ENCODE measurements at regions not wholly inside any gene's neighbourhood (a gene's known extent, or its start where the extent isn't known, plus 50 kb on each side); places are given as distances from the start of the nearest gene placed in this dataset.
A peak's percentile ranks its signal among the peaks of the same experiment; 100 is the strongest.
"Not testable (repeated sequence)": the region's sequence is repeated elsewhere in the genome, so short reads cannot be mapped to it uniquely, and the experiment has no call there.

DNA sequence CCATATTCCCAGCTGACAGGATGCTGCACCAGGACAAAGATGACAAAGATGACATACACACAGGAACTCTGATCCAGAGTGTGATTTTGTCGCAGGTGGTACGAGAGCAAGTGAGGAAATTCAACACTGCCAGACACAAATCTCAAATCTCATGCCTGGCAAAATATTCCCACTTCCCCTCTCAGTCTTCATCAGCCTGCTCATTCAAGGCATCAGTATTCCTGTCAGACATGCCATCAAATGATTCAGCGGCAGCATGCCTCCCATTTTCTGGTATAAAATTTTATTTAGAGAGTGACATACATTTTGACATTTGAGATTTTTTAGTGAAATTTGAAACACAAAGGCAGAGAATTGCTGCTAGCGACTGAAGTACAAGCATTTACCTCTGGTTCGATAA lies 228.1 kb upstream of the LMCD1 start:
- FAIRE-seq: no peak

DNA sequence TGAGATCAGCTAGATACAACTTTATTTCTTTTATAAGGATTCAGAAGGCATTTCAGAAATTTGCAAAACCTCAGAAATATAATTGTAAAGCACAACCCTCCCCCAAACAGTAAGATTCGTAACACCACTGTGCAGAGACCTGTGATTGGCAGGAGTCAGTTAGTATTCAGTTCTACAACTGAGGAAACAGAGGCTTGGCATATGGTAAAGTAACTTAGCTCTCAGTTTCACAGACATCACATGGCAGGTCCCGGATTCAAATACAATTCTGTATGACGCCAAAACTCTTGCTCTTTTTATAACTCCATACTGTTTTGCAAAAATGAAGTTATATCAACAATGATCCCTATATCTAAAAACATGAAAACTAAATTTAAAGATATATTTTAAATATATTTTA lies 225.6 kb upstream of the LMCD1 start:
- no peak for FAIRE-seq

- peak; percentile 83 for FAIRE-seq
Observed at GRCh38 chr3:8276506-8276905, 225.1 kb upstream of the LMCD1 start.

- no peak for FAIRE-seq
Observed at GRCh38 chr3:8278448-8278847, 223.2 kb upstream of the LMCD1 start.

GRCh38 chr3:8279476-8279875 lies 222.1 kb upstream of the LMCD1 start:
- no peak for FAIRE-seq

DNA sequence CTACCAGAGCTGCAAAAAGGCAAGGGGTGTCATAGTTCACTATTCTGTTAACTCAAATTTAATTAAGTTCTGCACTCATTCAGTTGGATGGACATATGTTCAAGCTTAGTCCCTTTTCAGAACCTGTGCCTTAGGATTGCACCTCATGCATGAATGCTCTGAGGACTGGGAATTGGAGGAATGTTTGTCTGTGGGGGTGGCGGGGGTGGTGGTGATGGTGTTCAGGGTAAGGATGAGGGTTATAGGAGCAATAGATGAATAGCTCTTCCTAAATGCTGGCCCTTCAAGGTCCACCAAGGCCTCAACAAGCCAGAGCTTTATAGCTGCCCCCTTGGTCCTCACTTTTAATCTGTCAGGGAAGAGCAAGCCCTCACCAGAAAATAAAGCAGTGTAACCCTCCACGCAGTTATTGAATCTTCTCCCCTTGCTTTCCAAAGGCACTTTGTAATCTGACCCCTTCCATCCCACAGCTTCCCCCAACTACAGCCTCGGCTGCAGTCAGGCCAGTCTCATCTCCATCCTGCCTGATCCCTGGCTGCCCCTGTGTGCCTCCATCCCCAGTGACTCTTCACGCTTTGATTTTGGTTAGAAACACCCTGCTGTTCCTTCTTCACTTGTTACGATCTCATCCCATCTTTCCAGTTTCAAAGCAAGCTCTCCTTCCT lies 221.6 kb upstream of the LMCD1 start:
- FAIRE-seq: no peak

- FAIRE-seq: no peak
Observed at GRCh38 chr3:8282541-8283165, 219.0 kb upstream of the LMCD1 start.

DNA sequence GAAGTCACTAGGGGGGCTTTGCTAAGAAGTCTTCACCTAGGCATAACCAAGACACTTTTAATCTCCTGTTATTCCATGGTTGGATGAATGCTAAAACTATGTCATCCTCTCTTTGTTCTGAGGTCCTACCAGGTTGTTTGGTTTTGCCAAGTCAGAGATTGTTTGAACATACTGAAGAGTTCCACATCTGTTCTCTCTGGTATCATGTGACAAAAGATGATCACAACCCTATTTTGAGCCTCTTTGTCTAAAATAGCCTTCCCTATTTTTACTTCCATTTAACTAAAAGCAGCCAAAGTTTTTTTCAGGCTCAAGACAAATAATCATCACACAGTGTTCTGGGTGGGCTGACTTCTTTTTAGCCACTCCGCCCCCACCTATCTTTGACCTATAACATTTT lies 218.4 kb upstream of the LMCD1 start:
- FAIRE-seq: no peak

GRCh38 chr3:8286086-8286485 lies 215.5 kb upstream of the LMCD1 start:
- no peak for FAIRE-seq

DNA sequence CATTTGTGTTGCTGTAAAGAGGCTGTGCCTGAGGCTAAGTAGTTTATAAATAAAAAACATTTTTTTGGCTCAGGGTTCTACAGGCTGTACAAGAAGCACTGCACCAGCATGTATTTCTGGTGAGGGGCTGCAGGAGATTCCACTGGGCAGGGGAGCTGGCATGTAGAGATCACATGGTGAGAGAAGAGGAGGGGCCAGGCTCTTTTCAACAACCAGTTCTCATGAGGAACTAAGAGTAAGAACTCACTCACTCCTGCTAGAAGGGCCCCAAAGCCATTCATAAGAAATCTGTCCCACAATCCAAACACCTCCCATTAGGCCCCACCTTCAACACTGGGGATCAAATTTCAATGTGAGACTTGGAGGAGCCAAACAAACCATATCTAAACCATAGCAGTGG lies 214.9 kb upstream of the LMCD1 start:
- no peak for FAIRE-seq

DNA sequence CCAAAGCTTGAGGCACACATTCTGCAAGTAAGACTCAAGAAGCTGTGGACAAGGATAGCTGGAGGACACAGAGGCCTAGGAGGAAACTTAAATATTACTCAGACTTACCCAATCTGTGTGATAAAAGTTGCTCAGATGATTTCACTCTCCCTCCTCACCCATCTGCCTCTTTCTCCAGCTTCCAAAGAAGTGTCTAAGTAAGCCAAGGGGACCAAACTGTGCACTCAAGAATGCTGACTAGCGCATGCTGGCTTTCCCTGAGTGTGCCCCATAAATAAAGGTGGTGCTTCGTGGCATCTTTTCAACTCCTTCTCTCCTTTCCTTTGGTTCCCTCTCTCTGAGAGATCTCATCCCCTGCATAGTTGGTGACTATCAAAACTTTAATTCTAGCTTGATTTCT lies 211.0 kb upstream of the LMCD1 start:
- FAIRE-seq: no peak

DNA sequence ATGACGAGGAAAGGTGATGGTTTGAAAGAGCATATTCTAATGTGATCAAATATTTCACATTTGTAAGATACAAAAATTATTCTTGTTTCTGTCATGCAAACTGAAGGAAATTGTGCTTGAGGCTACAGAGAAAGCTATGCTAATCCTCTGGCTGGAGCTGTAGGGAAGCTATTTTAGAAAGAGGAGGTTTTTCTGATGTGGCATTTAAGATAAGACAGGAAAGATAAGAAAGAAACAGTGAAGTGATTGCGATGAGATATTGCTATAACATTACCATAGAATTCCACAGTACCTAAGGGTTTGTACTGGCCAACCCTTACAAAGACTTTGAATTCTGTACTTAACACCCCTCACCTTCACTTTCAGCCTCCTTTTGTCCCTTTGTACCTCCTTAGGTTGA lies 205.2 kb upstream of the LMCD1 start:
- no peak for FAIRE-seq

DNA sequence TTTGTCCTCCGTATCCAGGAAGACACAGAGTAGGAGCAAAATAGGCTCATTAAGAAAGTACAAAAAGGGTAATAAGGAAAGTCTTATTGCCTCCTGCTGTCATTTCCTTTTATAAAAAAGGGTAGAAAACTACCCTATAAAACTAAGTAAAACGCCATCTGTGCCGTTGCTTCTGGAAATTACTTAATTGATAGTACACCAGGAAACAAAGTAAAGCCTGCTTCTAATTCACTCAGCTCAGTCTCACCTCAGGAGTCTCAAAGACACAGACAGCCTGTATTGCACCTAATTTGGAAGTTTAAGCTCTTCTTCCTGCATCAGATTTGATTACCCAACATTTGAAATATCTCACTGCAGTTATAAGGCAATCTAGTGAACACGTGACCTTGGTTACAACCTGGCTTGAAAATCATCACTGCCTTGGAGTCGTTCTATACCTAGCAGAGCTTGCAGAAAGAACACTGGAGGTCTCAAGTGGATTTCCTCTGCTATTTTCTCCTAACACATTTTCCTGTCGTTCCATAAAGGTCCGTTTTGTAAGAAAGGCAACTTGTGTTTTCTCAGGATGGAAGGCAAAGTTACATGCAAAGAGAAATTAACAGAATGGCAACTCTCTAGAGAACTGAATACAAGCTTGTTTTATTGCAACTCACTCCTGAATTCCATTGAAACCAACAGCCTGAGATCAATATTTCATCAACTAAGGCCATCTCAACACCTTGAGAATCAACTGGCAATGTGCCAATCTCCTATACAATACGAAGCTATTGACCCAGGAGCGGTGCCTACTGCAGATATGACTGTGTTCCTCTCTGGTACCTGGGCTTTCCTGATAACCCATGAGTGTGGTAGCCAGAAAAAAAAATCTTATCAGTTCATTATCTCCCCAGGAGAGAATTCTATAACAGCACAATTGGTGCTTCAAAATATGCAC lies 203.3 kb upstream of the LMCD1 start:
- no peak for FAIRE-seq

DNA sequence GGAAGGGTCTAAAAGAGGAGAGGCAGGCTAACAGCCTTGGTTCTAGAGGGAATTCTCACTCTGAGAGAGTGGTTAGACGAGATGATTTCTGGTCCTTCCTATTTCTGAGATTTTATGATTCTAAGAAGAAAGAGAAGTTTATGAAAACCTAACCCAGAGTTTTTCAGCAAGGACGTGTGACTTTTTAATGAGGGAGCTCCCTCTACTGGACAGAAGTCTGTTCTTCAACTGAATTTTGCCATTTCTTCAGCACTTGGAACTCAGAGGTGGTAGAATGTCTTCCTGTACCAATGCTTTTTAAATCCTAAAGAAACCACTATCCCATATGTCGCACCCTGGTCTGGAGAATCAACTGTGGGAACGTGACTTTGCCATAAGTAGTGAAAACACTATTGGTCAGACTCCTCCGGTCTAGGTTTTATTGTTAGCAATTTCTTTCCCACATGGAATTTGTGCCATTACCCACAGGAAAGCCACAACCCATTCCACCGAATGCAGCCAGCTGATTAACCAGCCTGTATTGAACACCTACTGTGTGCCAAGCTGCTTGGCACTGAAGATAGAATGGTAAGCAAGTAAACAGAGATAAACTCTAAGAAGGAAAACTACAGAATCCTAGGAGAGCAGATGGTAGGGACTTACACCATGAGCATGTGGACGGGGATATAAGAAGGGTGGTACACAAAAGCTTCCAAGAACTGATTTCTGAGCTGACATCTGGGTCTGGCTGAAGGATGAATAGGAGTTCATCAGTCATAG lies 199.5 kb upstream of the LMCD1 start:
- FAIRE-seq: peak; percentile 60

GRCh38 chr3:8303466-8303865 lies 198.2 kb upstream of the LMCD1 start:
- FAIRE-seq: no peak

GRCh38 chr3:8305371-8305770 lies 196.3 kb upstream of the LMCD1 start:
- FAIRE-seq: no peak

DNA sequence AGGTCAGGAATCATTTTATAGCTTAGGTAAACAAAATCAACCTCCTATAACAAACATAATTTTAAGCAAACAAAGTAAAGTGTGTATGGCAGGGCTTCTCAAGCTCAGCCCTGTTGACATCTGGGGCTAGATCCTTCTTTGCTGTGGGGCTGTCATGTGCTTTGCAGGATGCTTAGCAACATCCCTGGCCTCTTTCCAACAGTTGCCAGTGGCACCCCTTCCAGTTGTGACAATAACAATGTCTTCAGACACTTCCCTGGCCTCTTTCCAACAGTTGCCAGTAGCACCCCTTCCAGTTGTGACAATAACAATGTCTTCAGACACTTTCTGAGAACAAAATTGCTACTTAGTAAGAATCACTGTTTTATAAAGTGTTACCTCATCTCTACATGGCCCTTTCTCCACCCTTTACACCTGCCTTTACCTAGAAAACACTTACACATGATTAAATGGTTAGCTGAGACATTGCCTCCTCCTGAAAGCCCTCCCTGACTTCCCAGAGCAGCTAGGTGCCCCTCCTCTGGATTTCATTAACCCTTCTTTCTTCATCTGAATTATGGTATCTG lies 194.0 kb upstream of the LMCD1 start:
- FAIRE-seq: no peak

- FAIRE-seq: no peak
Observed at GRCh38 chr3:8311321-8311720, 190.3 kb upstream of the LMCD1 start.

DNA sequence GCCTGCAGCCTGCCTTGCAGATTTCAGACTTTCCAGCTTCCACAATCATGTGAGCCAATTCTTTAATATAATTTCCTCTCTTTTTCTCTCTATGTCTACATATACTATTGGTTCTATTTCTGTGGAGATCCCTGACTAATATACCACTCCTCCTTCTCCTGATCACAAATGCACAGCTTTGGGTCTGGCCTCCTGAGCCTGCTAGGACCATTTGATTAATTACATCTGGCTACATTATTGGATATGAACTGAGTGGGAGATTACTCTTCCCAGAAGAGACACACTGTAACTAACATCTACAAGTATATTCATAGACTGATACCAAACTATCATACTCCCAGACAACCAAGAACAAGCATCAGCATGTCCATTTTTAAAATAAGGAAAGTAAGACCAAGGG lies 188.9 kb upstream of the LMCD1 start:
- FAIRE-seq: no peak

- no peak for FAIRE-seq
Observed at GRCh38 chr3:8313560-8314267, 187.9 kb upstream of the LMCD1 start.

- not testable (repeated sequence) for FAIRE-seq
Observed at GRCh38 chr3:8315526-8315925, 186.1 kb upstream of the LMCD1 start.

Data from TTC549 (cell line).